Breast epithelium (tissue), 4 donors: ENCODE measurements at regions not wholly inside any gene's neighbourhood (a gene's known extent, or its start where the extent isn't known, plus 50 kb on each side); places are given as distances from the start of the nearest gene placed in this dataset.

Experiments
- DNase-seq, 2 donors: peaks; one replicate each; pipeline ENCODE4 v3.0.0-alpha.2; 2019; ENCODE audit warnings: low spot score in 2 of 2
- H3K27ac ChIP-seq, 2 donors: fragments of 200-600 bp; sonication (generic) in 1 of 2; one replicate each; pipeline ENCODE4 v1.5.1; 2016 to 2019; ENCODE audit warnings: mild to moderate bottlenecking in 1 of 2
- H3K27me3 ChIP-seq, 2 donors: fragments of 200-600 bp; sonication (generic) in 1 of 2; one replicate each; pipeline versions ENCODE4 v1.5.1 to v1.6.0; 2017 to 2019; ENCODE audit warnings: control low read depth in 1 of 2, mild to moderate bottlenecking in 1 of 2
- H3K36me3 ChIP-seq: fragments of 200-600 bp; one replicate; pipeline ENCODE4 v1.5.1; 2019
- H3K4me1 ChIP-seq, 2 donors: fragments of 200-600 bp; sonication (generic); one replicate each; pipeline ENCODE4 v1.5.1; 2016 to 2019; ENCODE audit warnings: control low read depth in 1 of 2
- H3K4me3 ChIP-seq, 3 donors: fragments of 200-600 bp; sonication (generic); 1 replicate in 2 of 3; 2 replicates in 1 of 3; pipeline ENCODE4 v1.5.1; 2016 to 2019; ENCODE audit warnings: mild to moderate bottlenecking in 3 of 3, moderate library complexity in 2 of 3
- H3K9me3 ChIP-seq, 2 donors: fragments of 200-600 bp; sonication (generic) in 1 of 2; one replicate each; pipeline ENCODE4 v1.5.1; 2016 to 2019; ENCODE audit warnings: control low read depth in 1 of 2
- CTCF ChIP-seq, 3 donors: fragments of 450-650 bp; IDR thresholded peaks; one replicate each; pipeline ENCODE4 v1.5.1; 2016 to 2017; ENCODE audit warnings: antibody characterized with exemption in 3 of 3, mild to moderate bottlenecking in 3 of 3, moderate library complexity in 3 of 3
- POLR2A ChIP-seq: fragments of 450-650 bp; IDR thresholded peaks from one replicate; pipeline ENCODE4 v1.6.1; 2016; ENCODE audit warnings: antibody characterized with exemption, mild to moderate bottlenecking, moderate library complexity
- POLR2AphosphoS5 ChIP-seq, 3 donors: sonication (generic); formaldehyde crosslinking; IDR thresholded peaks; one replicate each; pipeline ENCODE4 v1.6.1; 2017; ENCODE audit warnings: antibody characterized with exemption in 3 of 3
- intact Hi-C: fragments of 100-400 bp; cut with DNase I; formaldehyde crosslinking; loops from one replicate; pipeline ENCODE4 v1.15.1; 2023; ENCODE audit warnings: low total_unique reads

- Histone ChIP-seq H3K27me3 (no peaks in the 10 kb centered on the region), H3K4me1 (no peaks in the 10 kb centered on the region), H3K9me3 (no peaks in the 10 kb centered on the region), H3K27ac (no peak overlapping the region), H3K4me3 (no peak overlapping the region), H3K36me3 (no peaks in the 10 kb centered on the region)
- intact Hi-C loops, result no loop called here
- no peak for TF ChIP-seq CTCF (IDR thresholded peaks at IDR 0.05)
- TF ChIP-seq POLR2AphosphoS5 (IDR thresholded peaks at IDR 0.05), result no peak
- TF ChIP-seq POLR2A, result no peak
- DNase-seq, result no peak
Measured at GRCh38 chr2:16031058-16031847, 90.9 kb downstream of the MYCN start.

- Histone ChIP-seq H3K36me3 (no peaks in the 10 kb centered on the region), H3K27ac (no peak overlapping the region), H3K4me1 (no peaks in the 10 kb centered on the region), H3K27me3 (no peaks in the 10 kb centered on the region), H3K9me3 (no peaks in the 10 kb centered on the region), H3K4me3 (no peak overlapping the region)
- intact Hi-C loops, result no loop called here
- TF ChIP-seq POLR2AphosphoS5 (IDR thresholded peaks at IDR 0.05) (no peak), CTCF (IDR thresholded peaks at IDR 0.05) (no peak), POLR2A (no peak)
- DNase-seq, result no peak
Measured at GRCh38 chr2:16030206-16031057, 90.1 kb downstream of the MYCN start.

- H3K4me3 ChIP-seq, result no peak overlapping the region
- no peak for TF ChIP-seq CTCF (IDR thresholded peaks at IDR 0.05)
- TF ChIP-seq POLR2A, result no peak
- no peak for TF ChIP-seq POLR2AphosphoS5 (IDR thresholded peaks at IDR 0.05)
Measured at GRCh38 chr2:16028644-16029043, 88.3 kb downstream of the MYCN start.

GRCh38 chr2:16026816-16027501, 86.6 kb downstream of the MYCN start:
- DNase-seq, result no peak
- H3K27me3 ChIP-seq, result no peaks in the 10 kb centered on the region
- intact Hi-C loops, result no loop called here
- no peaks in the 10 kb centered on the region for H3K9me3 ChIP-seq
- H3K36me3 ChIP-seq, result no peaks in the 10 kb centered on the region
- no peak overlapping the region for H3K27ac ChIP-seq
- H3K4me1 ChIP-seq, result no peaks in the 10 kb centered on the region
- no peak overlapping the region for H3K4me3 ChIP-seq
- TF ChIP-seq CTCF (IDR thresholded peaks at IDR 0.05), result no peak
- no peak for TF ChIP-seq POLR2A
- TF ChIP-seq POLR2AphosphoS5 (IDR thresholded peaks at IDR 0.05), result no peak

More at GRCh38 chr2:16028644-16029043, 88.3 kb downstream of the MYCN start:
- no peak for DNase-seq
- intact Hi-C loops, result loop anchor here (1.0 kb wide), 1 partner anchor 23 kb away; no protein-coding TSS in a partner anchor
- Histone ChIP-seq H3K9me3 (no peaks in the 10 kb centered on the region), H3K4me1 (no peaks in the 10 kb centered on the region), H3K27ac (no peak overlapping the region), H3K27me3 (no peaks in the 10 kb centered on the region), H3K36me3 (no peaks in the 10 kb centered on the region)
